Progenitor cell of endocrine pancreas (in vitro differentiated cells): ENCODE measurements at regions not wholly inside any gene's neighbourhood (a gene's known extent, or its start where the extent isn't known, plus 50 kb on each side); places are given as distances from the start of the nearest gene placed in this dataset.

ENCODE experiments used
- DNase-seq: peaks from one replicate; pipeline ENCODE4 v3.0.0; 2021; ENCODE audit warnings: low spot score; ENCODE audit not compliant: unreplicated experiment
- H3K27ac Mint-ChIP-seq: 2 replicates; pipeline ENCODE4 v1.8.0; 2021; ENCODE audit warnings: mild to moderate bottlenecking, moderate library complexity, mixed read lengths
- H3K27me3 Mint-ChIP-seq: 2 replicates; pipeline ENCODE4 v1.8.0; 2021; ENCODE audit warnings: mixed read lengths
- H3K36me3 Mint-ChIP-seq: 2 replicates; pipeline ENCODE4 v1.8.0; 2022; ENCODE audit warnings: mixed read lengths; ENCODE audit not compliant: insufficient read depth
- H3K4me1 Mint-ChIP-seq: 2 replicates; pipeline ENCODE4 v1.8.0; 2021; ENCODE audit warnings: low read depth, mixed read lengths
- H3K4me3 Mint-ChIP-seq: 2 replicates; pipeline ENCODE4 v1.8.0; 2021; ENCODE audit warnings: low read depth, mild to moderate bottlenecking, moderate library complexity, mixed read lengths
- H3K9me3 Mint-ChIP-seq: 2 replicates; pipeline ENCODE4 v1.8.0; 2021; ENCODE audit warnings: low read depth, mixed read lengths
- CTCF ChIP-seq: fragments of 200-600 bp; sonication (generic); IDR thresholded peaks from one replicate; pipeline ENCODE4 v1.5.0; 2021; ENCODE audit warnings: antibody characterized with exemption, mild to moderate bottlenecking; ENCODE audit not compliant: unreplicated experiment

- no peak for TF ChIP-seq CTCF
- H3K4me1 Mint-ChIP-seq: peaks cover 33% of the 10 kb centered on the region
- no peak for DNase-seq
- H3K36me3 Mint-ChIP-seq: no peaks in the 10 kb centered on the region
- peaks cover 44% of the 10 kb centered on the region for H3K27me3 Mint-ChIP-seq
- no peak overlapping the region for H3K4me3 Mint-ChIP-seq
- peak overlapping the region; percentile 19 for H3K27ac Mint-ChIP-seq
- no peaks in the 10 kb centered on the region for H3K9me3 Mint-ChIP-seq
Observed at GRCh38 chr2:7881466-7881865, 800.4 kb upstream of the ID2 start.

GRCh38 chr2:7882296-7882695, 799.6 kb upstream of the ID2 start:
- H3K4me1 Mint-ChIP-seq: peaks cover 28% of the 10 kb centered on the region
- DNase-seq: no peak
- no peak overlapping the region for H3K27ac Mint-ChIP-seq
- H3K4me3 Mint-ChIP-seq: no peak overlapping the region
- H3K9me3 Mint-ChIP-seq: no peaks in the 10 kb centered on the region
- TF ChIP-seq CTCF: no peak
- no peaks in the 10 kb centered on the region for H3K36me3 Mint-ChIP-seq
- H3K27me3 Mint-ChIP-seq: peaks cover 38% of the 10 kb centered on the region

- Mint-ChIP-seq H3K27ac (no peak overlapping the region), H3K9me3 (no peaks in the 10 kb centered on the region), H3K36me3 (no peaks in the 10 kb centered on the region), H3K27me3 (peaks cover 22% of the 10 kb centered on the region), H3K4me3 (no peak overlapping the region), H3K4me1 (peaks cover 21% of the 10 kb centered on the region)
- DNase-seq: no peak
- TF ChIP-seq CTCF: no peak
Observed at GRCh38 chr2:7884338-7884737, 797.5 kb upstream of the ID2 start.

GRCh38 chr2:7886666-7887065, 795.2 kb upstream of the ID2 start:
- Mint-ChIP-seq H3K27me3 (peaks cover 15% of the 10 kb centered on the region), H3K36me3 (no peaks in the 10 kb centered on the region), H3K4me3 (no peak overlapping the region), H3K27ac (no peak overlapping the region), H3K4me1 (peaks cover under 1% of the 10 kb centered on the region), H3K9me3 (peaks cover 3% of the 10 kb centered on the region)
- no peak for DNase-seq
- TF ChIP-seq CTCF: no peak

- no peak overlapping the region for H3K4me3 Mint-ChIP-seq
- no peaks in the 10 kb centered on the region for H3K4me1 Mint-ChIP-seq
- no peak overlapping the region for H3K27ac Mint-ChIP-seq
- TF ChIP-seq CTCF: no peak
- no peaks in the 10 kb centered on the region for H3K36me3 Mint-ChIP-seq
- peaks cover 9% of the 10 kb centered on the region for H3K27me3 Mint-ChIP-seq
- no peak for DNase-seq
- peaks cover 7% of the 10 kb centered on the region for H3K9me3 Mint-ChIP-seq
Observed at GRCh38 chr2:7887441-7887840, 794.4 kb upstream of the ID2 start.

- no peak overlapping the region for H3K4me3 Mint-ChIP-seq
- H3K9me3 Mint-ChIP-seq: peaks cover 7% of the 10 kb centered on the region
- peaks cover 6% of the 10 kb centered on the region for H3K27me3 Mint-ChIP-seq
- TF ChIP-seq CTCF: no peak
- H3K27ac Mint-ChIP-seq: no peak overlapping the region
- H3K36me3 Mint-ChIP-seq: no peaks in the 10 kb centered on the region
- no peaks in the 10 kb centered on the region for H3K4me1 Mint-ChIP-seq
- no peak for DNase-seq
Observed at GRCh38 chr2:7888876-7889275, 793.0 kb upstream of the ID2 start.
